KOPT-K1 (cell line): ENCODE measurements at regions not wholly inside any gene's neighbourhood (a gene's known extent, or its start where the extent isn't known, plus 50 kb on each side); places are given as distances from the start of the nearest gene placed in this dataset.
"Not testable (repeated sequence)": the region's sequence is repeated elsewhere in the genome, so short reads cannot be mapped to it uniquely, and the experiment has no call there.

Experiments
- H3K27ac ChIP-seq: fragments of 200-600 bp; sonication (generic); 2 replicates; pipeline ENCODE4 v1.5.1; 2016; ENCODE audit warnings: antibody characterized with exemption, mild to moderate bottlenecking, low read depth, low read length; ENCODE audit not compliant: poor library complexity, severe bottlenecking
- H3K36me3 ChIP-seq: fragments of 200-600 bp; sonication (generic); 2 replicates; pipeline ENCODE4 v1.5.1; 2017; ENCODE audit warnings: antibody characterized with exemption, mild to moderate bottlenecking, low read length, moderate library complexity; ENCODE audit not compliant: insufficient read depth
- H3K9me3 ChIP-seq: fragments of 200-600 bp; sonication (generic); 2 replicates; pipeline ENCODE4 v1.5.1; 2017; ENCODE audit warnings: antibody characterized with exemption, low read length, mild to moderate bottlenecking; ENCODE audit not compliant: insufficient read depth, poor library complexity, severe bottlenecking

GRCh38 chr6:121630716-121631115 lies 195.3 kb downstream of the GJA1 start:
- Histone ChIP-seq H3K27ac (no peak overlapping the region), H3K9me3 (peaks cover 53% of the 10 kb centered on the region), H3K36me3 (no peaks in the 10 kb centered on the region)

GRCh38 chr6:121631752-121632151 lies 196.3 kb downstream of the GJA1 start:
- H3K36me3 ChIP-seq, H3K27ac ChIP-seq: not testable (repeated sequence)
- peaks cover 59% of the 10 kb centered on the region for H3K9me3 ChIP-seq

GRCh38 chr6:121633309-121633708 lies 197.9 kb downstream of the GJA1 start:
- Histone ChIP-seq H3K9me3 (peaks cover 62% of the 10 kb centered on the region), H3K27ac (no peak overlapping the region), H3K36me3 (no peaks in the 10 kb centered on the region)

- H3K9me3 ChIP-seq = peaks cover 58% of the 10 kb centered on the region
- H3K36me3 ChIP-seq, H3K27ac ChIP-seq: not testable (repeated sequence)
Measured at GRCh38 chr6:121634586-121634985, 199.1 kb downstream of the GJA1 start.

GRCh38 chr6:121635355-121635754 lies 199.9 kb downstream of the GJA1 start:
- no peak overlapping the region for H3K27ac ChIP-seq
- H3K36me3 ChIP-seq = no peaks in the 10 kb centered on the region
- peaks cover 64% of the 10 kb centered on the region for H3K9me3 ChIP-seq

- H3K9me3 ChIP-seq = peaks cover 64% of the 10 kb centered on the region
- not testable (repeated sequence) for H3K36me3 ChIP-seq
Measured at GRCh38 chr6:121636217-121636616, 200.8 kb downstream of the GJA1 start.

GRCh38 chr6:121639021-121639420 lies 203.6 kb downstream of the GJA1 start:
- Histone ChIP-seq H3K27ac (no peak overlapping the region), H3K9me3 (peaks cover 51% of the 10 kb centered on the region), H3K36me3 (no peaks in the 10 kb centered on the region)

More at GRCh38 chr6:121636217-121636616, 200.8 kb downstream of the GJA1 start:
- not testable (repeated sequence) for H3K27ac ChIP-seq

- peaks cover 36% of the 10 kb centered on the region for H3K9me3 ChIP-seq
- H3K27ac ChIP-seq = no peak overlapping the region
- no peaks in the 10 kb centered on the region for H3K36me3 ChIP-seq
Measured at GRCh38 chr6:121641158-121641557, 205.7 kb downstream of the GJA1 start.

- no peaks in the 10 kb centered on the region for H3K36me3 ChIP-seq
- peaks cover 30% of the 10 kb centered on the region for H3K9me3 ChIP-seq
- peak overlapping the region; percentile 76 for H3K27ac ChIP-seq
Measured at GRCh38 chr6:121645100-121645745, 209.8 kb downstream of the GJA1 start.

GRCh38 chr6:121647905-121648304 lies 212.5 kb downstream of the GJA1 start:
- Histone ChIP-seq H3K36me3 (no peaks in the 10 kb centered on the region), H3K9me3 (peaks cover 16% of the 10 kb centered on the region), H3K27ac (no peak overlapping the region)

- Histone ChIP-seq H3K9me3 (peaks cover 3% of the 10 kb centered on the region), H3K27ac (no peak overlapping the region), H3K36me3 (no peaks in the 10 kb centered on the region)
Measured at GRCh38 chr6:121649951-121650350, 214.5 kb downstream of the GJA1 start.

GRCh38 chr6:121651420-121651819 lies 216.0 kb downstream of the GJA1 start:
- H3K9me3 ChIP-seq = peaks cover under 1% of the 10 kb centered on the region
- H3K27ac ChIP-seq = peak overlapping the region; percentile 48
- H3K36me3 ChIP-seq = no peaks in the 10 kb centered on the region

GRCh38 chr6:121652223-121652622 lies 216.8 kb downstream of the GJA1 start:
- Histone ChIP-seq H3K9me3 (no peaks in the 10 kb centered on the region), H3K36me3 (no peaks in the 10 kb centered on the region), H3K27ac (peak overlapping the region; percentile 48)

- Histone ChIP-seq H3K36me3 (no peaks in the 10 kb centered on the region), H3K9me3 (no peaks in the 10 kb centered on the region), H3K27ac (peak overlapping the region; percentile 48)
Measured at GRCh38 chr6:121652726-121653623, 217.5 kb downstream of the GJA1 start.

- no peak overlapping the region for H3K27ac ChIP-seq
- H3K9me3 ChIP-seq = no peaks in the 10 kb centered on the region
- H3K36me3 ChIP-seq = no peaks in the 10 kb centered on the region
Measured at GRCh38 chr6:121653624-121654008, 218.2 kb downstream of the GJA1 start.
